ENCODE measurements at regions not wholly inside any gene's neighbourhood (a gene's known extent, or its start where the extent isn't known, plus 50 kb on each side); places are given as distances from the start of the nearest gene placed in this dataset.

DNA sequence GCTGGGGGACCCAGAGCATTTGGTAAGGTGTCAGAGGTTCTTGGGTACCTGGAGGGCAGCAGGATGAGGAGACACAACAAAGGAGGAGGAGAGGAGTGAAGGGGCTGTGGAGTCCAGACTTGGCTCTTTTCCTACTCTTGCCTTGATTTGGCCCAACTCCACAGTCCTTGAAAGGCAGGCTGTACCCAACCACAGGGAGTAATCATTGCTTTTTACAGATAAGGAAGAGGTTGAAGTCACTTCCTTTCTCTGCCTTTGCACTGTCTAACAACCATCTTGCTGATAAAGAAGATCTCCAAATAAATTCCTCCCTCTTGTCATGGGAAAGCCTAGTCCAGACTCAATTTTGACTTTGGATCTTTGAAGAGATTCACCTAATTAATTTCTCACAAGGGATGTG lies 226.8 kb upstream of the HMGA2 start:
- no peak for TF ChIP-seq TCF7L2 (IDR thresholded peaks at IDR 0.05; ENCODE audit: low read depth, low read length)
- TF ChIP-seq, protein P1, sequence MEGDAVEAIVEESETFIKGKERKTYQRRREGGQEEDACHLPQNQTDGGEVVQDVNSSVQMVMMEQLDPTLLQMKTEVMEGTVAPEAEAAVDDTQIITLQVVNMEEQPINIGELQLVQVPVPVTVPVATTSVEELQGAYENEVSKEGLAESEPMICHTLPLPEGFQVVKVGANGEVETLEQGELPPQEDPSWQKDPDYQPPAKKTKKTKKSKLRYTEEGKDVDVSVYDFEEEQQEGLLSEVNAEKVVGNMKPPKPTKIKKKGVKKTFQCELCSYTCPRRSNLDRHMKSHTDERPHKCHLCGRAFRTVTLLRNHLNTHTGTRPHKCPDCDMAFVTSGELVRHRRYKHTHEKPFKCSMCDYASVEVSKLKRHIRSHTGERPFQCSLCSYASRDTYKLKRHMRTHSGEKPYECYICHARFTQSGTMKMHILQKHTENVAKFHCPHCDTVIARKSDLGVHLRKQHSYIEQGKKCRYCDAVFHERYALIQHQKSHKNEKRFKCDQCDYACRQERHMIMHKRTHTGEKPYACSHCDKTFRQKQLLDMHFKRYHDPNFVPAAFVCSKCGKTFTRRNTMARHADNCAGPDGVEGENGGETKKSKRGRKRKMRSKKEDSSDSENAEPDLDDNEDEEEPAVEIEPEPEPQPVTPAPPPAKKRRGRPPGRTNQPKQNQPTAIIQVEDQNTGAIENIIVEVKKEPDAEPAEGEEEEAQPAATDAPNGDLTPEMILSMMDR (IDR thresholded peaks at IDR 0.05) = no peak

All from Panc1 (cell line).